ENCODE measurements at regions not wholly inside any gene's neighbourhood (a gene's known extent, or its start where the extent isn't known, plus 50 kb on each side); places are given as distances from the start of the nearest gene placed in this dataset.

DNA sequence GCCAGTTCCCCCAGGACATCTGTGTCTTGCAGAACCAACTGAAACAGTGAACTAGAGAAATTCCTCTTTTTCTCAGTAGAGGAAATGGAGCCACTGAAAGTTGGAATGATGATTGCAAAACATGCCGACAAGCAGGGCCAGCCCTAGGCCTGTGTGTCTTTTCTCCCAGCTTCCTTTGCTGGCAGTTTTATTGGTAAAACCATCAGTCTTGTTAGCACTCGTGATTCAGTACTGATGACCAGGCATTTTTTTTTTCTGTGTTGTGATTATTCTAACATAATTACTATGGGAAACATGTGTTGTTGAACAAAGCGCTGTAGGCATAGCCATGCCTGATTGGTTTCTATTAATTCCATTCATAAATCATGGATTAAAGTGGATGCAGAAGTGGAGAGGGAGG is 620.7 kb downstream of the AACS start:
- DNase-seq (ENCODE audit: low spot score), result no peak

DNA sequence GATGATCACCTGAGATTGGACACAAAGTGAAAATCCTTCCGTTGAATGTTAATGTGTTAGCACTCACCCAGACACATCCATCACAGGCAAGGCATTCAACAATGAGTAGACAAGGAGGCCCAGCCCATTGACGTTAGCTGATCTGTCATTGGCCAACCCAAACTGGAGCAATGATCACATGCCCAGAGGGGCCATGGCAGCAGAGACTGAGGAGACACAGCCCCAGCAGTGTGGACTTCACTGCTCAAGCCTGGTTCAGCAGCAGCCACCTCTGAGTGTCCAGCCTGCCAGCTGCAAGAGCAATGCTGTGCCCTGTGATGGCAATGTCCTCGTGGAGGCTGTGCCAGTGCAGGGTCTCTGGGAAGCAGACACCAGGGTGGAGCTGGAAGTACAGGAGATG is 622.2 kb downstream of the AACS start:
- H3K4me3 ChIP-seq, result no peak overlapping the region
- TF ChIP-seq, protein P1, sequence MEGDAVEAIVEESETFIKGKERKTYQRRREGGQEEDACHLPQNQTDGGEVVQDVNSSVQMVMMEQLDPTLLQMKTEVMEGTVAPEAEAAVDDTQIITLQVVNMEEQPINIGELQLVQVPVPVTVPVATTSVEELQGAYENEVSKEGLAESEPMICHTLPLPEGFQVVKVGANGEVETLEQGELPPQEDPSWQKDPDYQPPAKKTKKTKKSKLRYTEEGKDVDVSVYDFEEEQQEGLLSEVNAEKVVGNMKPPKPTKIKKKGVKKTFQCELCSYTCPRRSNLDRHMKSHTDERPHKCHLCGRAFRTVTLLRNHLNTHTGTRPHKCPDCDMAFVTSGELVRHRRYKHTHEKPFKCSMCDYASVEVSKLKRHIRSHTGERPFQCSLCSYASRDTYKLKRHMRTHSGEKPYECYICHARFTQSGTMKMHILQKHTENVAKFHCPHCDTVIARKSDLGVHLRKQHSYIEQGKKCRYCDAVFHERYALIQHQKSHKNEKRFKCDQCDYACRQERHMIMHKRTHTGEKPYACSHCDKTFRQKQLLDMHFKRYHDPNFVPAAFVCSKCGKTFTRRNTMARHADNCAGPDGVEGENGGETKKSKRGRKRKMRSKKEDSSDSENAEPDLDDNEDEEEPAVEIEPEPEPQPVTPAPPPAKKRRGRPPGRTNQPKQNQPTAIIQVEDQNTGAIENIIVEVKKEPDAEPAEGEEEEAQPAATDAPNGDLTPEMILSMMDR (IDR thresholded peaks at IDR 0.05), result no peak

More for the DNA sequence above, 620.7 kb downstream of the AACS start:
- Histone ChIP-seq H3K36me3 (no peaks in the 10 kb centered on the region), H3K4me3 (no peak overlapping the region), H3K9me3 (no peaks in the 10 kb centered on the region), H3K4me1 (ENCODE audit: control insufficient read depth in 1 of 2, low read depth in 2 of 2) (no peaks in the 10 kb centered on the region), H3K27me3 (replicated peaks; ENCODE audit: insufficient read depth) (no peaks in the 10 kb centered on the region), H3K27ac (no peak overlapping the region)
- TF ChIP-seq, protein P1 (IDR thresholded peaks at IDR 0.05), result no peak
- no peak for ATAC-seq (ENCODE audit: insufficient number of reproducible peaks, low FRiP score, low read depth)

DNA sequence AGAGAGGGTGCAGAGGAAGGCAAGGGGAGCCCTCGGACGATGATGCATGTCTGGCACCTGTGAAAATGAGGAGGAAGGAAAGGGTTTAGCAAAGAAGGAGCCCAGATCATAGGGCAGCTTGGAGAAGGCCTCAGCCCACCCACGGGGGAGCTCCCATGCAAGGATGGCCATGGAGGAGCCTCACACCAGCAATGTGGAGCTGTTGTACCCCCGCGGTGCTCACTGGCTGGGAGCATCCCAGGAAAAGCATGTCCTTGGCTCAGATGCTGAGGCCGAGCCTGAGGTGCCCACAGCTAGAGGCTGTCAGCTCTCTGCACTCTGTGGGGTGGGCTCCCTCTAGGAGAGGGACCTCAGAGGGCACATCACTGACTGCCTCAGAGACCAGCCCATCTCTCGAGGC is 622.6 kb downstream of the AACS start:
- Histone ChIP-seq H3K27ac (no peak overlapping the region), H3K27me3 (replicated peaks; ENCODE audit: insufficient read depth) (no peaks in the 10 kb centered on the region), H3K9me3 (no peaks in the 10 kb centered on the region), H3K4me3 (no peak overlapping the region), H3K36me3 (no peaks in the 10 kb centered on the region), H3K4me1 (ENCODE audit: control insufficient read depth in 1 of 2, low read depth in 2 of 2) (no peaks in the 10 kb centered on the region)
- ATAC-seq (ENCODE audit: insufficient number of reproducible peaks, low FRiP score, low read depth) (no peak), DNase-seq (ENCODE audit: low spot score) (no peak)
- TF ChIP-seq, protein P1 (IDR thresholded peaks at IDR 0.05), result no peak

More for the DNA sequence above, 622.2 kb downstream of the AACS start:
- H3K27me3 ChIP-seq (replicated peaks; ENCODE audit: insufficient read depth), result no peaks in the 10 kb centered on the region
- no peaks in the 10 kb centered on the region for H3K36me3 ChIP-seq
- DNase-seq (ENCODE audit: low spot score), result no peak
- H3K27ac ChIP-seq, result no peak overlapping the region
- ATAC-seq (ENCODE audit: insufficient number of reproducible peaks, low FRiP score, low read depth), result no peak
- H3K4me1 ChIP-seq (ENCODE audit: control insufficient read depth in 1 of 2, low read depth in 2 of 2), result no peaks in the 10 kb centered on the region
- no peaks in the 10 kb centered on the region for H3K9me3 ChIP-seq

DNA sequence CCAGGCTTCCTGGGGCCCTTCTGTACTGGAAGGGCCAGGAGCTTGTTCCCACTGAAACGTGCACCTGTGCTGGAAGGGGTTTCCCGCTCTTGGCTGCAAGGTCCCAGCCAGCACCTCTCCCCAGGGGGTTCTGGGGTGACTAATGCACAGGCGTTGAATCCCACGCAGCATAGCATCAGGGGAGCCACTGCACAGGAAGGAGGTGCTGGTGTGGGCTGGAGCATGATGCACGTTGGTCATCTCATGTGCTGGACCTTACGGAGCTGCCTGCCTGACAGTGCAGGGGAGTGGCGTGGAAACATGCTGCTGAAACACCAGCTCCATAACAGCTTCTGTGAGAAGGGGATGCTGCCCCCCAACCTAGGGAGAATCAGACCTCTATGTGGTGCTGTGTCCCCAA is 623.0 kb downstream of the AACS start:
- TF ChIP-seq, protein P1 (IDR thresholded peaks at IDR 0.05), result no peak
- no peak for DNase-seq (ENCODE audit: low spot score)
- H3K36me3 ChIP-seq, result no peaks in the 10 kb centered on the region
- no peak for ATAC-seq (ENCODE audit: insufficient number of reproducible peaks, low FRiP score, low read depth)
- no peak overlapping the region for H3K27ac ChIP-seq
- H3K9me3 ChIP-seq, result no peaks in the 10 kb centered on the region
- H3K4me1 ChIP-seq (ENCODE audit: control insufficient read depth in 1 of 2, low read depth in 2 of 2), result no peaks in the 10 kb centered on the region
- H3K27me3 ChIP-seq (replicated peaks; ENCODE audit: insufficient read depth), result no peaks in the 10 kb centered on the region
- H3K4me3 ChIP-seq, result no peak overlapping the region

DNA sequence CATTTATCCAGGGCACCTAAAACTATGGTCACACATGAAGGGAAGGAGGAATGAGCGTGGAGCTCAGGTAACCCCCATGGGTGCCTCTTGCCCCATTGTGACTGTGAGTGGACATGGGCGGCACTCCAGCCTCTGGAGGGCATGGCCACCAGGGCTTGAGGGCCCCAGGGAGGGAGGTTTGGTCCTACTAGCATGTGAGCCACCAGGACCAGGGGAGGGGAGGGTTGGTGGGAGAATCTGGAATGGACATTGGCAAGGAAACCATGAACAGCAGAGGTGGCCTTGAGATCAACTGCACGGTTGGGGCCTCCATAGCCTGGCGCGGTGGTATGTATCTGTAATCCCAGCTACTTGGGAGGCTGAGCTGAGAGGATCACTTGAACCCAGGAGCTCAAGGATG is 623.6 kb downstream of the AACS start:
- Histone ChIP-seq H3K4me1 (ENCODE audit: control insufficient read depth in 1 of 2, low read depth in 2 of 2) (no peaks in the 10 kb centered on the region), H3K4me3 (no peak overlapping the region), H3K27ac (no peak overlapping the region), H3K36me3 (no peaks in the 10 kb centered on the region), H3K27me3 (replicated peaks; ENCODE audit: insufficient read depth) (no peaks in the 10 kb centered on the region), H3K9me3 (no peaks in the 10 kb centered on the region)
- TF ChIP-seq, protein P1 (IDR thresholded peaks at IDR 0.05), result no peak
- DNase-seq (ENCODE audit: low spot score) (no peak), ATAC-seq (ENCODE audit: insufficient number of reproducible peaks, low FRiP score, low read depth) (no peak)
